IPS DF 6.9 (cell line): ENCODE measurements at regions not wholly inside any gene's neighbourhood (a gene's known extent, or its start where the extent isn't known, plus 50 kb on each side); places are given as distances from the start of the nearest gene placed in this dataset.

Experiments
- DNase-seq: peaks from one replicate; pipeline ENCODE4 v3.0.0-alpha.2; 2013; ENCODE audit warnings: low read depth, low spot score
- H3K27ac ChIP-seq: one replicate; pipeline ENCODE4 v1.5.1; 2013; ENCODE audit warnings: low read length, control low read depth
- H3K27me3 ChIP-seq: 2 replicates; pipeline ENCODE4 v1.6.1; 2013; ENCODE audit warnings: mild to moderate bottlenecking, low read length; ENCODE audit not compliant: control insufficient read depth, insufficient read depth
- H3K36me3 ChIP-seq: 2 replicates; pipeline ENCODE4 v1.6.1; 2013; ENCODE audit warnings: low read length; ENCODE audit not compliant: control insufficient read depth, insufficient read depth
- H3K4me1 ChIP-seq: 2 replicates; pipeline ENCODE4 v1.6.1; 2013; ENCODE audit warnings: low read length; ENCODE audit not compliant: control insufficient read depth, insufficient read depth
- H3K4me3 ChIP-seq: 2 replicates; pipeline ENCODE4 v1.5.1; 2013; ENCODE audit warnings: mild to moderate bottlenecking, low read length
- H3K9me3 ChIP-seq: 2 replicates; pipeline ENCODE4 v1.6.1; 2013; ENCODE audit warnings: low read length, inconsistent platforms; ENCODE audit not compliant: control insufficient read depth, insufficient read depth
- WGBS: extraction: QIAGEN DNeasy Blood & Tissue Kit; methylation state at CpG from one replicate; pipeline ENCODE4 v1.1.7; 2013; ENCODE audit warnings: mixed read lengths, missing lambda C conversion rate; ENCODE audit not compliant: insufficient read length, insufficient coverage; 5-methylcytosine and 5-hydroxymethylcytosine counted together

GRCh38 chr2:234836271-234836670 is 115.5 kb upstream of the SH3BP4 start:
- Histone ChIP-seq H3K4me1 (peaks cover 2% of the 10 kb centered on the region; the same call in 1 of the 2 replicates), H3K27ac (no peak overlapping the region), H3K36me3 (no peaks in the 10 kb centered on the region), H3K27me3 (no peaks in the 10 kb centered on the region), H3K4me3 (no peak overlapping the region), H3K9me3 (no peaks in the 10 kb centered on the region)
- WGBS = no CpG with 5 or more reads among the region's 5 CpGs
- no peak for DNase-seq

DNA sequence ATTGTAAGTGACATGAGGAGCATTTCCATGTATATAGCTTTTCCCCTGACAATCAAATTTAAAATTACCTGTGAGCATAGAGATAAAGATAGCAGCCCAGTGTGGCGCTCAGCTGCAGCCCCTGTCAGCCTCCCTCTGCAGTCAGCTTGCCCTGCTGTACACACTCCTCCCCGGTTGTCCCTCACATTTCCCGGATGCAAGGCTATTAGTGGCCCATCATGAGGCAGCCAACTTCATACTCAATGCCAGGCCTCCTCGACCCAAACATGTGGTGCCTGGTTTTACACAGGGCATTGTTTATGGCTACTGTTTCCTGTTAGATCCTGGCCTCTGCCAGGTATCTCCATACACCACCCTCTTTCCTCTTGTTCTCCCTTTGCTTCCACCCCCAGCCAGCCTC is 116.1 kb upstream of the SH3BP4 start:
- H3K27me3 ChIP-seq = no peaks in the 10 kb centered on the region
- no peak overlapping the region for H3K4me3 ChIP-seq
- no peak overlapping the region for H3K27ac ChIP-seq
- WGBS = no CpG with 5 or more reads among the region's 4 CpGs
- no peaks in the 10 kb centered on the region for H3K9me3 ChIP-seq
- H3K4me1 ChIP-seq = peaks cover 2% of the 10 kb centered on the region; the same call in 1 of the 2 replicates
- no peaks in the 10 kb centered on the region for H3K36me3 ChIP-seq
- DNase-seq = no peak

DNA sequence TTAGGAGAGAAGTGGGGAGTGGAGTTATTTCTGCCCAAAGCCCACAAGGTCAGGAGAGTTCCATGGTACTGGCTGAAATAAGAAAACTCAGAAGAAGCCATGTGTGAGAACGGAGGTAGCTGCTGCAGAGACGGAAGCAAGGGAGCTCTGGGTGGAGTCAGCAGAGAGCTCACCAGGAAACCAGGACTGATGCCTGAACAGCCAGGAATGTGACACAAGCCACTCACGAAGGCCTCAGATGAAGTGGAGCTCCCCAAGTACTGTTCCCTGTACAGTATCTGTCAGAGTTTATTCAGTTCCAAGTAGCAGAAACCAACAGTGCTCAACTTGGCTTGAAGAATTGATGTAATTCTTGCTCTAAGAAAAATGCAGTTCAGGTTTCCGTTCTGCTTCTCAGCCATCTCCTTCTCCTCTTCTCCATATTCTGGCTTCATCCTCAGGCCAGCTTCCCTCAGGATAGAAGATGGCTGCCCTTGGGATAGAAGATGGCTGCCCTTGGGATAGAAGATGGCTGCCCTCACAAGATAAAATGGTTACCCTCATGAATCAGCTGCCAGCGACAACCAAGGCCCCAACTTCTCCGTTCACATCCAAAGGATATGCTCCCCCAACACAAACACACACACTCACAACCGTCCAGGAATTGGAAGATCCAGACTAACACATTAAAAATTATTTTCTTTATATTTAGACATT is 117.4 kb upstream of the SH3BP4 start:
- no peaks in the 10 kb centered on the region for H3K9me3 ChIP-seq
- no CpG with 5 or more reads among the region's 7 CpGs for WGBS
- H3K4me3 ChIP-seq = no peak overlapping the region
- no peaks in the 10 kb centered on the region; the same call in 1 of the 2 replicates for H3K4me1 ChIP-seq
- DNase-seq = no peak
- no peaks in the 10 kb centered on the region for H3K27me3 ChIP-seq
- H3K27ac ChIP-seq = no peak overlapping the region
- no peaks in the 10 kb centered on the region for H3K36me3 ChIP-seq

DNA sequence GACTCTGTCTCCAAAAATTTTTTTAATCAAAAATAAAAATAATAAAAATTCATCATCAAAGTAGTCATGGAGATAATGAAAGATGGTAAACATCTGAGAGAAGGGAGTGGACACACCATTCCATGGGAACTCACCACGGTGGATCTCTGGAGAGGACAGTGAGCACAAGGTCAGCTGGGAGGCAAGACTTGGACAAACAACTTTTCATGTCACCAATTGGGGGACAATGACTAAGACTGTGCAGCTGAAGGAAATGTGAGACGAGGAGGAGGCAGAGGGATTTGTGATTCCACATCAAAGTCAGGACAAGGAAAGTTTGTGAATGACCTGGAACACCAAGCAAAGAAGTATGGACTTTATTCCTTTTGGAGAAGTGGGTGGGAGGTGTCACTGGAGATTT is 121.0 kb upstream of the SH3BP4 start:
- H3K27me3 ChIP-seq = no peaks in the 10 kb centered on the region
- WGBS = no CpG with 5 or more reads among the region's 2 CpGs
- DNase-seq = no peak

GRCh38 chr2:234829074-234829455 is 122.8 kb upstream of the SH3BP4 start:
- H3K27me3 ChIP-seq = no peaks in the 10 kb centered on the region
- no peaks in the 10 kb centered on the region for H3K4me1 ChIP-seq
- H3K9me3 ChIP-seq = no peaks in the 10 kb centered on the region
- no peak for DNase-seq
- no CpG with 5 or more reads among the region's 4 CpGs for WGBS
- no peak overlapping the region for H3K27ac ChIP-seq
- no peak overlapping the region for H3K4me3 ChIP-seq
- H3K36me3 ChIP-seq = no peaks in the 10 kb centered on the region

More for the DNA sequence above, 121.0 kb upstream of the SH3BP4 start:
- Histone ChIP-seq H3K4me1 (no peaks in the 10 kb centered on the region; the same call in 1 of the 2 replicates), H3K36me3 (no peaks in the 10 kb centered on the region), H3K27ac (no peak overlapping the region), H3K9me3 (no peaks in the 10 kb centered on the region), H3K4me3 (no peak overlapping the region)

GRCh38 chr2:234828382-234829073 is 123.3 kb upstream of the SH3BP4 start:
- H3K9me3 ChIP-seq = no peaks in the 10 kb centered on the region
- no peak overlapping the region for H3K27ac ChIP-seq
- H3K4me1 ChIP-seq = no peaks in the 10 kb centered on the region
- DNase-seq = no peak
- no CpG with 5 or more reads among the region's 10 CpGs for WGBS
- no peaks in the 10 kb centered on the region for H3K36me3 ChIP-seq
- no peak overlapping the region for H3K4me3 ChIP-seq
- no peaks in the 10 kb centered on the region for H3K27me3 ChIP-seq

GRCh38 chr2:234827096-234827860 is 124.5 kb upstream of the SH3BP4 start:
- no peak overlapping the region for H3K4me3 ChIP-seq
- no CpG with 5 or more reads among the region's 2 CpGs for WGBS
- no peaks in the 10 kb centered on the region for H3K27me3 ChIP-seq
- H3K4me1 ChIP-seq = no peaks in the 10 kb centered on the region
- DNase-seq = no peak
- H3K27ac ChIP-seq = no peak overlapping the region
- H3K9me3 ChIP-seq = no peaks in the 10 kb centered on the region
- H3K36me3 ChIP-seq = no peaks in the 10 kb centered on the region

DNA sequence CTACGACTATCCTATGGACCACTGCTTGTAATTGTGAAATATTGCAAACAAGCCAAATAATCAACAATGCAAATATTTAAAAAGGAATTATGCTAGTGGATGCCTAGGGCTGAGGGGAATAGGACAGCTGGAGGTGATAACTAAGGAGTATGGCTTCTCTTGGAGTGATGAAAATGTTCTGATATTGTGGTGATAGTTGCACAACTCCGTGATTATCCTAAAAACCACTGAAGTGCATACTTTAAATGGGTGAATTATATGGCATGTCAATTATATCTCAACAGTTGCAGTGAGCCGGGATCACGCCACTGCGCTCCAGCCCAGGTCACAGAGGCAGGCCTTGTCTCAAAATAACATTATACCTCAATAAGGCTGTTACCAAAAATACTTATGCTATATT is 125.1 kb upstream of the SH3BP4 start:
- Histone ChIP-seq H3K9me3 (no peaks in the 10 kb centered on the region), H3K27ac (no peak overlapping the region), H3K27me3 (no peaks in the 10 kb centered on the region), H3K4me3 (no peak overlapping the region), H3K4me1 (no peaks in the 10 kb centered on the region), H3K36me3 (no peaks in the 10 kb centered on the region)
- WGBS = no CpG with 5 or more reads among the region's 5 CpGs
- no peak for DNase-seq

DNA sequence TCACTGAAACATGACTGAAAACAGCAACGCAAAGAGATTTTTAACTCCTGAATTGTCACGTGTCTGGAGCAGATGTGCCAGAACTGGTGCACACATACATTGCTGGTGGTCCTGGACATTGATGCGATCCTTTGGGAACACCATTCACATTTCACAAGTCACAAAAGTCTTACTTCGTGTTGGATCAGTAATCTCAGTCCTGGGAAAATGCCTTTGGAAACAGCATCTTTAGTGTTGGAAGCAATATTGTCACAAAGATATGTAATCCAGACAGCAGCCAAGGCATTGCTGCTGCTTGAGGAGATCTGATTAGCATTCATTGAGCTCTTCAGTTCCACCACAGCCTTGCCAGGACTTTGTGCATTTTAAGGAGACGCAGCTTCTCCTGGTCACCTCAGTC is 126.2 kb upstream of the SH3BP4 start:
- Histone ChIP-seq H3K27ac (no peak overlapping the region), H3K27me3 (no peaks in the 10 kb centered on the region), H3K4me1 (no peaks in the 10 kb centered on the region), H3K9me3 (no peaks in the 10 kb centered on the region), H3K36me3 (no peaks in the 10 kb centered on the region), H3K4me3 (no peak overlapping the region)
- no CpG with 5 or more reads among the region's 5 CpGs for WGBS
- DNase-seq = no peak

DNA sequence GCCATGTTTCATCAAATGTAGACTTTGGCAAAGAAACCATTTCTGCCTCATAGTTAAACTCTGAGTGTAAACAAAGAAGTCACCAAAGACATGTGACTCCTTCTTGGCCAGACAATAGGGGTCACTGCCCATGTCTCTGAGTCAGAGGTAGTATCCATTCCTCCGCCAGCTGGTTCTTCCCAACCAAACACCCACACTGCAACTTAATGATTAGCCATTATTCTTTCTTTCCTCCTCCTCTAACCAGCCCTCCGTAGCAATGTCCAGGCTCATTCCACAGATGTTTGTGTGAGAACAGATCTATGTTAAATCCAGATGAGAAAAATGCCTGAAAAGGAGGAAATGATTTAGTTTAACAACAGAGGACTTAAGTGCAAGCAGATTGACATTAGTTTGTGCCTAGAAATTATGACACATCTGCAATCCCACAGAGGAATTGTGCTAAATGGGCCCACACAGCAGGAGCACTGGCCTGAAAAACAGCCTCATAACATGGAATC is 127.9 kb upstream of the SH3BP4 start:
- H3K4me1 ChIP-seq = no peaks in the 10 kb centered on the region
- H3K4me3 ChIP-seq = no peak overlapping the region
- DNase-seq = no peak
- no peaks in the 10 kb centered on the region for H3K36me3 ChIP-seq
- H3K9me3 ChIP-seq = no peaks in the 10 kb centered on the region
- no peak overlapping the region for H3K27ac ChIP-seq
- no peaks in the 10 kb centered on the region for H3K27me3 ChIP-seq
- WGBS = no CpG with 5 or more reads among the region's 2 CpGs
